Erythroblast (primary cell): ENCODE measurements at regions not wholly inside any gene's neighbourhood (a gene's known extent, or its start where the extent isn't known, plus 50 kb on each side); places are given as distances from the start of the nearest gene placed in this dataset.

ENCODE experiments used
- GATA1 ChIP-seq: IDR thresholded peaks from 2 replicates; pipeline ENCODE4 v1.6.1; 2011; ENCODE audit warnings: low read depth, mild to moderate bottlenecking, control low read depth, low read length, moderate library complexity
- POLR2A ChIP-seq: IDR thresholded peaks from 2 replicates; pipeline ENCODE4 v1.6.1; 2011; ENCODE audit warnings: mild to moderate bottlenecking, low read length

- TF ChIP-seq POLR2A = no peak
- TF ChIP-seq GATA1 = no peak
Measured at GRCh38 chr9:80437825-80438224, 866.1 kb downstream of the TLE4 start.
